Smooth muscle cell of the brain vasculature (primary cell): ENCODE measurements at regions not wholly inside any gene's neighbourhood (a gene's known extent, or its start where the extent isn't known, plus 50 kb on each side); places are given as distances from the start of the nearest gene placed in this dataset.
"Not testable (repeated sequence)": the region's sequence is repeated elsewhere in the genome, so short reads cannot be mapped to it uniquely, and the experiment has no call there.

Experiments used
- DNase-seq: peaks from one replicate; pipeline ENCODE4 v3.0.0-alpha.2; 2012; ENCODE audit warnings: low read depth, low spot score

DNA sequence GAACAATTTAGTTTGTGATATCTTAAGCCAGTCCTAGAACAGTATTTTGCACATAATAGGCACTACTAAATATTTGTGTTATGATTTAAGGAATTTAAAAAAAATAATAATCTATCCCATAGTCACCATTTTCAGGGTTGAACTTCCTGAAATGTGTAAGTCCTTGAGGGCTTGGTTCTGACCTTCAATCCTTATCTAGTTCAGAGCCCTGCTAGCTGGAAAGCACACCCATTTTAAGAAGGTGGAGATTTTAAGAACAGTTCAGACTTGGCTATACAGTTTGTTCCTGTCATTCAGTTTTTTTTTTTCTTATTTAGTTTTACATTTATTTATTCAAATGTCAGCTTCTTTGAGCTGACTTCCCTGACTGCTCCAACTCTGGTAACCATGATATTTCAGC is 183.4 kb upstream of the MAGI2 start:
- DNase-seq: no peak

DNA sequence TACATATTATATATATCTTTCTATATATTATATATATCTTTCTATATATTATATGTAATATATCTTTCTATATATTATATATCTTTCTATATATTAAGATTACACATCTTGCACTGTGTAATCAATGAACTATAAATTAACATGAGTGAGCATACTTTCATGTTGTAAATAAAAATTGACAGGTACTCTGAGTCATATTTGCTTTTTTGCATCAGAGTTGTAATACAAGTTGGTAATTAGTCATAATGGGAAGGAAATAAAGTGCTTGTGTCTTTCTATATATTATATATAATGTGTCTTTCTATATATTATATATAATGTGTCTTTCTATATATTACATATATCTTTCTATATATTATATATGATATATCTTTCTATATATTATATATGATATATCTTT is 172.5 kb upstream of the MAGI2 start:
- not testable (repeated sequence) for DNase-seq

DNA sequence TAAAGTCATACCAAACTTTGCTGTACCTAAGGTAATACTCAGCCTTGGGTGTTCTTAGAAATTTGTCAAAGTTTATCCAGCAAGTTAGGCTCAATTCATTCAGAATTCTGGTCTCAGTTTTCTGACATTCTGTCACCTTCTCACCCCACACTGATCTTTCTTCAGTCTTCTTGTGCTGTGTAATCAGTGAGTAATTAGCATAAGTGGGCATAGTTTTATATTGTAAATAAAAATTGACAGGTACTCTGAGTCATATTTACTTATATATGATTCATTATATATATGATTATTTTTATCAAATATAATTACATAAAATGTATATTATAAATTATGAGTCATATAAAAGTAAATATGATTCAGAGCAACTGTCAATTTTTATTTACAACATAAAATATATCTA is 170.9 kb upstream of the MAGI2 start:
- DNase-seq: no peak

DNA sequence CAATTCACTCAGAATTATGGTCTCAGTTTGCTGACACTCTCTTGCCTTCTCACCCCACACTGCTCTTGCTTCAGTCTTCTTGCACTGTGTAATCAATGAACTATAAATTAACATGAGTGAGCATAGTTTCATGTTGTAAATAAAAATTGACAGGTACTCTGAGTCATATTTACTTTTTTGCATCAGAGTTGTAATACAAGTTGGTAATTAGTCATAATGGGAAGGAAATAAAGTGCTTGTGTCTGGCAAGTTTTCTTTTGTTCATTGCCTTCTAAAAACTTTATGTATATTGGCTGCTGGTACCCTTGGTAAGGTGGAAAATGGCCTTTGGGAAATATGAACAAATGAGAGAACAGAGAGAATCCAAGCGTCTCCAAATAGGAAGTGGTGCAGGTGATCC is 169.3 kb upstream of the MAGI2 start:
- no peak for DNase-seq

DNA sequence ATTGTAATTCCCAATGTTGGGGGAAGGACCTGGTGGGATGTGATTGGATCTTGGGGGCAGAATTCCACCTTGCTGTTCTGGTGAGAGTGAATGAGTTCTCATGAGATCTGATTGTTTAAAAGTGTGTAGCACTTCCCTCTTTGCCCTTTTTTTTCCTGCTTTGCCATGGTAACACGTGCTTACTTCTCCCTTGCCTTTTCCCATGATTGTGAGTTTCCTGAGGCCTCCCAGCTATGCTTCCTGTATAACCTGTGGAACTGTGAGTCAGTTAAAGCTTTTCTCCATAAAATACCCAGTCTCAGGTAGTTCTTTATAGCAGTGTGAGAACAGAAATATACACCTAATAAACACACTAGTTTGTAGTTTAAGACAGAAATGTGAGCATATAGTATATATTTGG is 166.8 kb upstream of the MAGI2 start:
- DNase-seq: no peak

DNA sequence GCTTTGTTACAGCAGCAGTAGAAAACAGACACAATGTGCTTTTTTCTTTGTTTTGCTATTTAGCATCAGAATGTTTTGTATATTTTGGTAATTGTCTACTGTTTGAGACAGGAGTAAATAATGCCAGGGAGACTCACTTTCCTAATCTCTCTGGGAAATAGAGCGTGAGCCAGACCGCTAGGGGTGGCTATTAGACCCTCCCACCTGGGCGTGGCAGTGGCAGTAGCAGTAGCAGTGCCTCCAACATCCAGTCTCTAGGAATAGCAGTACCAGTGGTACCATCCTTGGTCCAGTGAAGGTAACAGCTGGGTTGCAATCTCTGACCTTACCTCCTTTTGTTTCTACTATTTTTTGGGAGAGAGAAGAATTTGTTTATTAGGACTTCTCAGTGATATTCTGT is 165.7 kb upstream of the MAGI2 start:
- DNase-seq: no peak

DNA sequence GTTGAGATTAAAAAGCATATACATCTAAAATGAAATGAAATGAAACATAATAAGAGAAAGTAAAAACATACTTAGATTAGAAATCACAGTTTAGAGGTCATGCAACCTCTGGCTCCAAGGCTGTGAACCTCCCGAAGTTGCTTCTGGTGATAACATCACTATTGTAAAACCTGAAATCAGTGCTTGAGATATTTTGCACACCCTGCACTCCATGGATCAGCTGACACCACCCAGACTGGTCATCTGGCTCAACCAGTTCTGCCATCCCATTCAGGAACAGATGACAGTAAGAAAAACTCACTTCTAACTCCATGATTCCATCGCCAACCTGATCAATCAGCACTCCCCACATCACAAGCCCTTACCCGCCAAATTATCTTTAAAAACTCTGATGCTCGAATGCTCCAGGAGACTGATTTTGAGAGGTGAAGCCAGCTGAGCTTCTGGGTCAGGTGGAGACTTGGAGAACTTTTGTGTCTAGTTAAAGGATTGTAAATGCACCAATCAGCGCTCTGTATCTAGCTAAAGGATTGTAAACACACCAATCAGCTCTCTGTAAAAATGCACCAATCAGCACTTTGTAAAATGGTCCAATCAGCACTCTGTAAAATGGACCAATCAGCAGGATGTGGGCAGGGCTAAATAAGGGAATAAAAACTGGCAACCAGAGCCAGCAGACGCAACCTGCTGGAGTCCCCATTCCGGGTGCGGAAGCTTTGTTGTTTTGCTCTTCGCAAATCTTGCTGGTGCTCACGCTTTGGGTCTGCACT is 162.6 kb upstream of the MAGI2 start:
- no peak for DNase-seq

DNA sequence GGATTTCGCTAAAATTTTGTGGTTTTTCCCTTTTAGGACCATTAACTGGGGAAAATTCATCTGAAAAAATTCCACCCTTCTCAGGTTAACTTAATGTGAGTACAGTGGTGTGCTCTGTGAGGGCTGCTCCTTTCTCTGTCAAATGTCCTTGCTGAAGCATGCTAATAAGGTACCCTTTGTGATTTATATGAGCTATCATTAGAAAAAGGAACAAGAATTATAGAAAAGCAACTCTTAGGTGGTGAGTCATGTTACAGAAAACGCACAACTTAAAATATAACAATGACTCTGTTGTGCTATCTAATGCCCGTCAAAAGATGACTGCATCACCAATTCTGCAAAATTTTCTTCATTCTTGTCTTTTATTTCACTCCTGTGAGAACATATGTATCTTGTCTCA is 162.0 kb upstream of the MAGI2 start:
- no peak for DNase-seq

DNA sequence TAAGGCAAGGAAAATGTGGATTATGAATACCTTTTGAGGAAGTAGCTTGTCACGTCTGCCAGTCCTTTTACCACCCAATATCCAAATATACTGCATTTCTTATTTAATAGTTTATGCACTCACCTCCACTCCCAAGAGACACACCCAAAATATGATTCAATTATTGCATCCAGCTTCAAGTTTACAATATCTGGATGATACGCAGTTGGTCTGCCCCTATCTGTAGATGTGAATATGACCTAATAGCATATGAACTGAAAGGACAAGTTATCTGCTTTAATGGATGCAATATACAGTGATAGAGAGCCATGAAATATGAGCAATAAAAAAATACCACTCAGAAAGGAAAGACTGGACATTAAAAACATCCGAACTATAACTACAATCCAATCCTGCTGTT is 159.4 kb upstream of the MAGI2 start:
- DNase-seq: no peak

DNA sequence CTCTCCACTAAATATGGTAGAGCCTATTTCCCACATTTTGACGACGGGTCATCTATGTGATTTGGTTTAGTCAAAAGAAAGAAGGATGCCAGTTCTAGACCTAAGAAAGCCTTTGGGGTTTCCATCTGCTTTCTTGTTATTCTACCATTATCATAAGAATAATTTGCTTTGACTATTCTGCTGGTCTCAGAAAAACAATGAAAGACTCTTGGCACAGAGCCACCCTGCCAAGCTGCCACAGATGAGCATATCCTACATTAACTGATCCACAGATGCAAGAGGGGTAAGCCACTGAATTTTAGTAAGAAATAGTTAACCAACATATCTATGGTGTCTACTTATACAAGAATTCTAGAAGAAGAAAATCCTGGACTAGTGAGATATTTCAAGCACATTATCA is 158.6 kb upstream of the MAGI2 start:
- no peak for DNase-seq

DNA sequence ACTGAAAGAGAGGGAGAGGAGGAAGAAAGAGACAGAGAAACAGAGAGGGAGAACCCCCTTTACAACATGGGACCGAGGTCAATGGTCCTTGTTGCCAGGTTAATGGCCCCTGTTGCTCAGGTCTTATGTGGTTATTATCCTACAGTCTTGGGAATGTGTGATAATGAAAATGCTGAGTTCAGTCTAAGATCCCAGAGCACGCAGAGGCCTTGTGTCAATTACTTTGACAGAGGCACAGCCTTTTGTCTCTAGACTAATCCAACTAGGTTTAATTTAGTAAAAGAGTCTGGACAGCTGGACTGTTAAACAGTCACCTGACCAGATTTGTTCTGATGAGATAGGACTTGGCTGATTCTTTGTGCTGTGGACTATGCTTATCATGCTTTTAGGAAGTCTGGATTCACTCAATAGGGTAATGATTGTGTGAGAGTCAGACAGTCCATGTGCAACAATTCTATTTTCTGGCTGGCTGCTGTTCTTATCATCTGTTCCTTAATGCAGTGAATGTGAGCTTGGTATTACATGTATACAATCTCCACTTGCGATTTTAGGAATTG is 157.4 kb upstream of the MAGI2 start:
- no peak for DNase-seq

DNA sequence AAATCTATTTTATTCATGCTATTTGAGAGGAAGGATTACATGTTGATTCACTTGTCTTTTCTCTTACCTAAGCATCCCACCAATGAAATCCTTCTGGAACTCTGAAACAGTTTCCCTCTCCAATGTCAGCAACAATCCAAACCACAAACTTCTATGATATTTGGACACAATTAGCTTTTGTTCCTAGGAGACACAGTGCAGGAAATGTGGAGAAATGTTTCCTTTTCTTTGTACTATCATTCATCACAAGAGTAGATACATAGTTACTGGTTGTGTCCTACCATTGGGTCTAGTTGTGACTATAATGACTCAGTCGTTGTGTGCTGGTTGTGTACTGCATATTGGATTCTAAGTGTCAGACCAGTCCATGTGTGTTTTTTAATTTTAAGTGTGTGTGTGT is 156.8 kb upstream of the MAGI2 start:
- DNase-seq: no peak

DNA sequence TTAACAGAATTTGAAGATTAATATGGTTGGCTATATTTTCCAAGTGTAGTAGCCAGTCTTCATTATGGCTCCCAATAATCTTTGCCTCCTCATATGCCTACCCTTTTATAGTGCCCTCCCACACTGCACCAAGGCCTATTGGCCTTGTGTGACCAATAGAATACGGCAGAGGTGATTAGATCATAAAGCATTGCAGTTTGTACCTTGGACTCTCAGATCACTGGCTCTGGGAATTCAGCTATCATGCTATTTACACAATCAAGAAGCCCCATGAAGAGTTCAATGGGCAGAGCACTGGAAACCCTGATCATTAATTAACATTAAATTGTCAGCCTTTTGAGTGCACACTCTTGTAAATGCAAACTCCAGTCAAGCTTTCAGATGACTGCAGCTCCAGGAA is 154.5 kb upstream of the MAGI2 start:
- DNase-seq: no peak

DNA sequence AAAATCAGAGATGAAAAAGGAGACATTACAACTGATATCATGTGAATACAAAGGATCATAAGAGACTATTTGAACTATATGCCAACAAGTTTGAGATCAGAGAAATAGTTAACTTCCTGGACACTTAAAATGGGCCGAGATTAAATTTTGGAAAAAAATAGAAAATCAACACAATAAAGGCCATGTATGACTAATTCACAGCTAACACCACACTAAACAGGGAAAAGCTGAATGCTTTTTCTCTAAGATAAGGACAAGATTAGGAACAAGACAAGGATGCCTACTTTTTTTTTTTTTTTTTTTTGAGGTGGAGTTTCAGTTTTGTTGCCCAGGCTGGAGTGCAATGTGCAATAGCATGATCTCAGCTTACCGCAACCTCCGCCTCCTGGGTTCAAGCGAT is 151.4 kb upstream of the MAGI2 start:
- DNase-seq: no peak

DNA sequence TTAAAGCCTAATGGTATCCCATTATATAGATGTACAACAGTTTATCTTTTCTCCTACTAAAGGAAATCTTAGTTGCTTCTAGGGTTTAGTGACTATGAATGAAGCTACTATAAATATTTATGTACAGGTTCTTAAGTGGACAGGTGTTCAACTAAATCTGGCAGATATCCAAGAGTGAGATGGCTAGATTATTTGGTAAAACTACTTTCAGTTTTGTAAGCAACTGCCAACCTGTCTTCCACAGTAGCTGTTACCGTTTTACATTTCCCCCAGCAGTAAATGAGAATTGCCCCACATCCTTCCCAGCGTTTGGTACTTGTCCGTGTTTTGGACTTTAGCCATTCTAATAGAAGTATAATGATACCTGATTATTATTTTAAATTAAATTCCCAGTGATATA is 144.9 kb upstream of the MAGI2 start:
- no peak for DNase-seq

DNA sequence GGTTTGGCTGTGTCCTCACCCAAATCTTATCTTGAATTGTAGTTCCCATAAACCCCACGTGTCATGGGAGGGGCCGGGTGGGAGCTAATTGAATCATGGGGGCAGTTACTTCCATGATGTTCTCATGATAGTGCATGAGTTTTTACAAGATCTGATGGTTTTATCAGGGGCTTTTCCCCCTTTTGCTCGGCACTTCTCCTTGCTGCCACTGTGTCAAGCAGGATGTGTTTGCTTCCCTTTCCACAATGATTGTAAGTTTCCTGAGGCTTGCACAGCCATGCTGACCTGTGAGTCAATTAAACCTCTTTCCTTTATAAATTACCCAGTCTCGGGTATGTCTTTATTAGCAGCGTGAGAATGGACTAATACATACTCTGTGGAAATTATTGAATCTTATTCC is 141.2 kb upstream of the MAGI2 start:
- not testable (repeated sequence) for DNase-seq

DNA sequence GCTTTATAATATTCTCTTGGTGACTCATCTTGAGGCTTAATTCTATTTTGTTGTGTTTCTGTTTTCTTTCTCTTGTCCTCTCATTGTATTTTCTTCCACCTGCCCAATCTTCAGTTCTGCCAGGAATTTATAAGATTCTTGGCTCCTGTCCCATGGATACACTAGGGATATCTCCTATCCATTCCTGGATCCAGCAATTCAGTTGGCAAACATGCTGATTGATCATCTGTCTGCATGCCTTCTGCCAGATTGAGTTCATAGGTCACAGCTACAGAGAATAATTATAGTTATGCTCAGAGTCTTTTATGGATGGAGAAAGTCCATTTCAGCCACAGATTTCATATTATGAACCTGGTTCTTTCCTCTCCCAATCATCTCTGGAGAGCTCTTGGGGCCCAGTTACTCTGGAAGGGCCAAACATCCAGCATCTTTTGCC is 140.4 kb upstream of the MAGI2 start:
- DNase-seq: no peak

DNA sequence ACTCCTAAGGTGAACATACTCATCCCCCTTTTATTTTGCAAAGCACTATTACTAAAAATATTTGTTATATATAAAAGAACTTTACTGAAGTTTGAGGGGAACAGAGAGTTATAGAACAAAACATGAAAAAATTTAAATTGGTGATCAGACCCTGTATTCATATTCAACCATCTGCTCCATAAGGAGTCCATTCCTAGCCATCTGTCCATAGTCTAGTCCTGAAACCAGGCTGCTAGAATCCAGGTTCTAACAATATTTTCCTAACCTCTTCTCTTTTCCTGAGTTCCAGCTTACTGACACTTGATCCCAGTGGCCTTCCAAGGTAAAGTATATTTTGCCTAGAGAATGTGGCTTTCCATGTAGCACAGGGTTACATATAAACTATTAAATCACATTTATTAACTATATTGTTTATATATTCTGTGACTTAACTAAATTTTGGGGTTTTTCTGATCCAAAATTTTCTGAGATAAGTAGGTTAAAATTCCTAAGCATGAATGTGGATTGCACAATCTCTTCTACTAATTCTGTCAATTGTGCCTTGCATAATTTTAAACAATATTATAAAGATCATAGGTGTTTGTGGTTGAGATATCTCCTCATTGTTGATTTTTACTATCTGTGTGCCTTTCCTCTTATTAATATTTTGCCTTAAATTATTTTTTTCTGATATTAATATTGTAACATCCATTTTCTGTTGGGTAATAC is 137.6 kb upstream of the MAGI2 start:
- no peak for DNase-seq

DNA sequence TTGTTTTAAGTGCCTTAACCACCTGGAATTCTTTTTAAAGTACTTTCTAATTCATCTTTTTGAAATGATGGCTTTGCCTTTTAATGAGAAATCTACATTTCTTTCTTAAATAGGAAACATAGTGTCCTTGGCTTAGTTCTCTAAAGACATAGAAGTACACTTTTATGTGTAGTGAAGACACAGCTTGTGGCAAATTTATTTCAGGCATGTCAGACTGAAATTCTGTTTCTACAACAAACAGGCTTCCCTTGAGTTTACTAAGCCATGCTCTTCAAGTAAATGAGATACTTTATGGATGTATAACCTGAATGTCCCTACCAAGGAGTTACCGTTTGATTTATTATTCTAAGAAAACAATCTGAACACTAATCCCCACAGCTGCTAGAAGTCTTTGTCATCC is 136.9 kb upstream of the MAGI2 start:
- DNase-seq: no peak

DNA sequence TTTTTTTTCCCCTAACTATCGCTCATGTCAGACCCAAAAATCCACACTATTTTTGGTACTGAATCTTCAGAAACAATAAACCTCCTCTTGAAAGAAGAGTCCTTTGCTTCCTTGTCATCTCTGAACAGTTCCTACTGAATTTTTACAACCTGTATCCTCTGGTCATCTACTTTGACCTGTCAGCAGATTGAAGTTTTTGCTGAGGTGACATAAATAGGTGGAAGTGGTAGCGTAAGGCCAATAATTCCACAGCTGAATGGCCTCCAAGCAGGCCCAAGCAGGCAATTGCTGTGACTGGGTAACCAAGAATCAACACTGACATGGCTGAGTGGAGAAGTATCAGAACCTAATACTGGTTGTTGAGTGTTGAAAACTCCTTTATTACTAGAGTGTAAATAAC is 117.4 kb upstream of the MAGI2 start:
- DNase-seq: no peak

DNA sequence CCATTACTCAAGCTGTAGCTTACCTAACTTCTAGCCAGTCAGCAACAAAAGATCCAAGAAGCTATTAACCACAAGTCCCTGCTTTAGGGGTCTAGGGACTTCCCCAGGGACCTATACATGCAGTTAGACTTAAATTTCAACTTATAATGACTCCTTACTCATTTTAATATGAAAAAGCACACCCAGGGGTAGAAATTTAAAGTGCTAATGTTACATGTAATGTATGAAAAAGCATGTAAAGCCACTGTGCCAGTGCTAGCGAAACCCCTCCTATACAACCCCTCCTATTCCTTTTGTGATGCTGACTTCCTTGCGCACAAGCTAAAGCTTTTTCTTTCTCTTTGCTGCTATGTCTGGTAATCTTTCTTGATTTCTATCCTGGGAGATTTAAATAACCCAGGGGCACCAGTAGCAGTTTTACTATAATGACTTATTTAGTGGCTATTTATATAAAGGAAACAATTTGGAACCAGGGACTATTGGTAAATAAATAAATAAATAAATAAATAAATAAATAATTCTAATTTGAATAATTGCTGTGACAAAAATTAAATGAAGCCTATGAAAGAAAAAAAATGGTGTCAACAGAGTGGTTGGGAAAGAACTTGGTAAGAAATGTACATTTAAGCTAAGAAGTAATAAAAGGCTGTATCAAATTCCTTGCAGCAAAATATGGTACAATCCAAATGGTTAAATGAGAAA is 110.5 kb upstream of the MAGI2 start:
- no peak for DNase-seq

DNA sequence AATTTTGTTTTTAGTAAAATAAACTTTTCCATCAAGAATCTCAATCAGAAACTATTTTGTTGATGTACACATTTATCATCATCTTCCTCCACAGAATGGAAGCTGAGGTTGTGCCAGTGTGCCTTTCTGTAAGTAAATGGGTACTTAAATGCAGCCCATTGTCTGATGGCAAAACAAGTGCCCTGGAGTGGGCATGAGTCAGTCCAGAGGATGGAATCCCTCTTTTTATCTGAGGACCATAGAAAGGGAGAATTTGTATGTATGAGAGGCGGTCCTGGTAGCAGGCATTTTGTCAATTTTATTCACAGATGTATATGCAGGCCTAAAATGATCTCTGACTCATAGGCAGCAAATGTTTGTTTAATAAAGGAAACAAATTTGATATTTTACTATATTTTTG is 102.1 kb upstream of the MAGI2 start:
- DNase-seq: no peak
